Left colon (tissue), 2 donors: ENCODE measurements at regions not wholly inside any gene's neighbourhood (a gene's known extent, or its start where the extent isn't known, plus 50 kb on each side); places are given as distances from the start of the nearest gene placed in this dataset.

ENCODE experiments used
- ATAC-seq: fragments of 200-7000 bp; cut with Tn5 transposase; one replicate; pipeline ENCODE4 v1.9.1; 2020; ENCODE audit warnings: mild to moderate bottlenecking, moderate library complexity
- DNase-seq, 2 donors: peaks; one replicate each; pipeline ENCODE4 v3.0.0-alpha.2; 2020
- intact Hi-C, 2 donors: fragments of 100-400 bp; cut with DNase I in 1 of 2; cut with micrococcal nuclease in 1 of 2; formaldehyde crosslinking; loops; one replicate each; pipeline versions ENCODE4 v1.11.2 to v1.14.0; 2022; cut with DNase I, micrococcal nuclease
- donor health status: DM: no; HTN: no; CAD: no.
- donor health status: DM: yes; HTN: yes; CAD: no.

DNA sequence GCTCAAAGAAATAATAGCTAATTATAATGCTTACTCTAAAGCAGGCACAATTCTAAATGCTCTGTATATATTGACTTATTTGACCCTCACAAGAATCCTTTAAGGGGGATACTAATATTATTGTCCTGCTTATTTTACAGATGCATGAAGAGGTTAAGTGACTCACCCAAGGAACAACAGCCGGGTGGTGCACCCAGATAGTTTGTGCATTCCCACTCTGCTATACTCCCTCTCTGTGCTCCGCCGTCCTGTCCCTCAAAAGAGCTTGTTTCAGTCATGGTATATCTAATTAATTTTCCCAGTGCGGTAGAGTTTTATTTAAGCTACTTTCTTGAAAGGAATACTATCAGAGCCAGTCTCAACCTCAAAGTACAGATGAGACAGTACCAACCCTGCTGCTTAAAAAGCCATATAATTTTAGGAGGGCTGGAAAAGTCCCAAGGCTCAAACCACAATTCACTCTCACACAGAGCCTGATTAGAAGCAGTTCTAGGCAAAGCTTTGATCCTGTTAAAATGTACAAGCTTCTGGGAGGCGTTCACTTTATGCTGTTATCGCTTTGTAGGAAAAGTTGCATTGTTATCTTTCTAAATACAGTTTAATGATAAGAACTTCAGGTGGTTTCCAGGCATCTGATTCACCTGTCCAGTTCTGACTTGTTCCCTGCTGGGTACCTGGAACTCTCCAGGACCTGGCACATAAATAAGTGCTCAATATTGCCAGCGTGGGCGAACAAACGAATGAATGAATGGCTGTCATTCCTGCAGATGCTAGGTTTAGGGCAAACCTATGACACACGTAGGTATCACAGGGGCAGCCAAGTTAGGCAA is 261.5 kb upstream of the KLF14 start:
- ATAC-seq (peak; percentile 58), DNase-seq (peak in 1 of 2 donors; percentile 49)
- intact Hi-C loops: no loop called here

- intact Hi-C loops: no loop called here
- ATAC-seq (peak; percentile 50), DNase-seq (peak in 1 of 2 donors; percentile 53)
These were observed 262.3 kb upstream of the KLF14 start for GRCh38 chr7:130996205-130996832.

DNA sequence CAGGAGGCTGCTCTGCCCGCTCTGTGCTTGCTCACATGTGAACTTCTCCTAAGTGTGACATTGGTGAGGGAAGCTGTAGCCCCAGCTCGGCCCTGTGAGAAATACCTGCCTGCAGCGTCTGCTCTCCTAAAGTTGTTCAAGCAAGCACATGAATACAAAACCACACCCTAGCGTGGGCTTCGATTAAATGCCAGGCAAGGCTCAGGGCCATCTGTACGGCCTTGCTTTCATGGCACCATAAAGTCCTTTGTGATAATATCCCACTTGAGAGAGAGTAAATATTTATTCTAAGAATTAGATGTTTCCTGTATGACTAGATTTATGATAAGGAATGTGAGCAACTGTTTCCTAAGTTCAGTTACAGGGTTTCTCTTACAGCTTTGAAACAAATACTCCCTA is 262.8 kb upstream of the KLF14 start:
- intact Hi-C loops: no loop called here
- peak; percentile 71 to 88 for DNase-seq
- peak; percentile 80 for ATAC-seq

GRCh38 chr7:130998993-130999602 is 265.1 kb upstream of the KLF14 start:
- DNase-seq (no peak), ATAC-seq (no peak)
- intact Hi-C loops: no loop called here

GRCh38 chr7:130999926-131000325 is 265.9 kb upstream of the KLF14 start:
- intact Hi-C loops: loop anchor here in 1 of 2 donors (10.0 kb wide), 1 partner anchor 105 kb away; no protein-coding TSS in a partner anchor
- peak; percentile 14 for ATAC-seq

GRCh38 chr7:131000389-131000788 is 266.4 kb upstream of the KLF14 start:
- ATAC-seq (no peak), DNase-seq (no peak)
- intact Hi-C loops: loop anchor here in 1 of 2 donors (10.0 kb wide), 1 partner anchor 106 kb away; no protein-coding TSS in a partner anchor

More at GRCh38 chr7:130999926-131000325, 265.9 kb upstream of the KLF14 start:
- no peak for DNase-seq

GRCh38 chr7:131000873-131001272 is 266.9 kb upstream of the KLF14 start:
- intact Hi-C loops: loop anchor here in 1 of 2 donors (10.0 kb wide), 1 partner anchor 106 kb away; no protein-coding TSS in a partner anchor
- no peak for DNase-seq
- ATAC-seq: no peak

GRCh38 chr7:131002600-131002999 is 268.6 kb upstream of the KLF14 start:
- intact Hi-C loops: loop anchor here in 1 of 2 donors (10.0 kb wide), 1 partner anchor 108 kb away; no protein-coding TSS in a partner anchor
- ATAC-seq (no peak), DNase-seq (no peak)

- DNase-seq (no peak), ATAC-seq (no peak)
- intact Hi-C loops: loop anchor here in 1 of 2 donors (10.0 kb wide), 1 partner anchor 109 kb away; no protein-coding TSS in a partner anchor
These were observed 269.6 kb upstream of the KLF14 start for GRCh38 chr7:131003634-131004033.

DNA sequence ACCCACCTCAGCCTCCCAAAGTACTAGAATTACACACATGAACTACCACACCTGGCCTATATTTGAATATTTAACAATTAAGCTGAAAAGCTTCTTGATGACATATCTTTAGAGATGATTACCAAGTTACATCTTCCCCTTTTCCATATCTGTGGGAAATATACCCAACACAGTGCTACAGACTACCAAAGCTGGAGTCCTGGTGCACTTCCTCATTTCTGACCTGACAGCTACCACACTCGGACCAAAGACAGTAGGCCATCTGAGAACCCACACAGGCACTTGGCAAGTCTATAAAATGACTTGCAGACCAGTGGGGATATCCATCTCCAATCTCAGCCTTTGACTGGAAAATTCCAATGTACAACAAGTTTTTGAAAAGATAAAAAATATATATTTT is 270.4 kb upstream of the KLF14 start:
- intact Hi-C loops: loop anchor here in 1 of 2 donors (10.0 kb wide), 1 partner anchor 110 kb away; no protein-coding TSS in a partner anchor
- no peak for ATAC-seq
- no peak for DNase-seq

DNA sequence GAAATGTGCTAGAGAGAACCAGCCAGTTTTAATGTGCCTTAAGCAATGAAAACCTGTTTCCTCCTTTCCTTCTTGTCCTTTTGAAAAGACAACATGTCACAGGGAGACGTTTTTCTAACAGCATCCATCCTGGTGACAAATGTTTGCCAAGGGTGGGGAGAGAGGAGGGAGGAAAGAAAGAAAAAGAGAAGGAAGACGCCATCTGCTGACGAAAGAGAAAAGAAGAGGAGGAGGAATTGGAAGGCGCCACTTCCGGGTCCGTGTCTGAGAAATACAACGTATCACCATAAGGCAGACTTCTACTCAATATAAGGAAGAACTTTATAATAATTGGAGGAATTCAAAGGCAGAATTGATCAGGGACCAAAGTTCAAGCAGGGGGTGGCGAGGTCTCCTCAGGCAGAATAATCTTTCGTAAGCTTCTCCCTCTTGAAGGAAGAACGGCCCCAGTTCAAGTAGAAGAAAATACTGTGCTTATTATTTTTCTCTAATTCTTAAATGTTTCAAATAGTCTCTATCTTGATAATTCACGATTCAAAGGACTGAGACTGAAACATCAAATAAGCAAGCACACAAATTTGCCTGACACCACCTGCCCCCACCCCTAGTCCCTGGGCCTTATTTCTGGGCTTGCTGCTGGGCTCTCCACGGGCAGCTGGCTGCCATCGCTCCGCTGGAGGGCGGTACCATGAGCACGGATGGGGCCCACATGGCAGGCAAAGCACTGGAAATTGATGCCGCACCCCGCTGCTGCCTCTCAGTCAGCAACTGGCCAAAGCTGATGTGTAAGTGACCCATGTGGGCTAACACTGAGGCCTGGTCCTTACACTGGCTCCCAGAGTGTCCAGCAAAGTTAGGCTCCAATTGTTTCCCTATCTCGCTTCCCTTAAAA is 273.7 kb upstream of the KLF14 start:
- intact Hi-C loops: loop anchor here in 1 of 2 donors (10.0 kb wide), 1 partner anchor 113 kb away; no protein-coding TSS in a partner anchor
- ATAC-seq (peak; percentile 90), DNase-seq (peak; percentile 81 to 82)

DNA sequence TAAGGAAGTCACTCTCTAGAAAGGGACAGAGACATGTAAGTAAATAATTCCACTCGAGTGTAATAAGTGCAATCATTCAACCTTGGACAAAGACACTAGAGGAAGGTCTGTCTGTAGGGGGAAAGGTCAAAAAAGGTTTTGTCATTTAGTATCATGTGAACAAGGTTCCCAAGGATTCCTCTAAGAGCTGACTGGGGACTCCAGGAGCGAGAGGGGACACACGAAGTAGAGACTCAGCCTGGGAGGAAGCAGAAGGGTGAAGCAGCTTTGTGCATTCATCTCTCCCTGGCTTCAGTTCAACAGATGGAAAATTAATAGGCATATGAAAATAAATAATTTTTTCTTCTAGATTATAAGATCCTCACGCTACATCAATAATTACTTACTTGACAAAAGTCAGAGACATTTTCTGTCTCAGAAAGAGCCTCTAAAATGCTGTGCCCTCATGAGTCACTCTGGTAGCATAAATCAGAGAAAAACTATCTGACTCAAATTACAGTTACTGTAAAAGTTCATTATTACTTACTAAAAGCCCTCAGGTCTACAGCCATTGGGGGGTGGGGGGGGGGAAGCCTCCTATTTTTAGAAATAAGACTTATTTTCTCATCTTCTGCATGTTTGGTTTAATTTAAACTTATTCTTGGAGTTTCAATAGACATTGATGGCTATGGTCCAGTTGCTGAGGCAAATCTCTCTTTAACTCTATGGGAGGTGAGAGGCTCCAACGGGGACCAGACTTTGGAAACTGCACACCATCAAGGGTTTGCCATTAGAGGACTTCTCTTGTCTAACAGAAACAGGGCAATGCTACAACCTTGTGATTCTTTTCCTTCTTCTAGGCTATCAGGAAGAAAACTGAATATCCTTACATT is 275.1 kb upstream of the KLF14 start:
- DNase-seq (no peak), ATAC-seq (no peak)
- intact Hi-C loops: loop anchor here in 1 of 2 donors (10.0 kb wide), 1 partner anchor 114 kb away; no protein-coding TSS in a partner anchor

- ATAC-seq (no peak), DNase-seq (no peak)
- intact Hi-C loops: no loop called here
These were observed 276.2 kb upstream of the KLF14 start for GRCh38 chr7:131010029-131010716.

DNA sequence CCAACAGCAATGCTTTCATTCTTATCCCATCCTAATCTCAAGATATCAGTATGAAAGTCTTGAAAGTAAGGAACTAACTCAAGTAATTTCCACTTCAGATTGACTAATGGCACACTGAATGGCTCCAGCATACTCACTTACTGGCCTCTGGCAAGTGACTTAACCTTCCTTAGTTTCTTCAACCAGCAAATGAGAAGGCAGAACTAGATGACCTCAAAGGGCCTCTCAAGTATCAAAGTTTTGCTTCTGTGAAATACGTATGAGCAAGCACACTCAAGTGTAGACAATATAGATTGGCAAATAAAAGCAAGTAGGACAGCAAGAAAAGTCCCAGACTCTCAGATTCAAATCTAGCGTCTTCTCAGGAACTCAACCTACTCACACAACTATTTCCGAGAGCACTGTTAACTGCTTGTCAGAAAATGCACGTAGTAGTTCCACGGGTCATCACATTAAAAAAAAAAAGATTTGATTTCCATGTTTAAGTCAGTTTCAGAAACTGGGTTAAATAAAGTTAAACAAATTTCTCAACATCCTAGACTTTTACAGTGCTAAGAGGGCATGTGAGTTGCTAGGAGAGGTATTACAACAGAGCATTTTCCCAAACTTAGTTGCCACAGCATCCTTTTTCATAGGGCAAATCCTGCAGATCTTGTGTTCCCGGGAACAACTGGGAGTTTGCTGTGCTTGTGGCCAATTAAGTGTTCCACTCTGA is 276.9 kb upstream of the KLF14 start:
- intact Hi-C loops: no loop called here
- DNase-seq: no peak
- ATAC-seq: no peak

GRCh38 chr7:131011432-131011742 is 277.4 kb upstream of the KLF14 start:
- intact Hi-C loops: no loop called here
- ATAC-seq (no peak), DNase-seq (no peak)

GRCh38 chr7:131011976-131012375 is 278.0 kb upstream of the KLF14 start:
- intact Hi-C loops: no loop called here
- no peak for ATAC-seq
- DNase-seq: no peak
